OCI-LY1 (cell line): ENCODE measurements at regions not wholly inside any gene's neighbourhood (a gene's known extent, or its start where the extent isn't known, plus 50 kb on each side); places are given as distances from the start of the nearest gene placed in this dataset.

ENCODE experiments used
- EZH2 ChIP-seq: fragments of 200-600 bp; sonication (generic), shearing (Covaris generic); IDR thresholded peaks from 2 replicates; pipeline ENCODE4 v1.8.0; 2017; ENCODE audit warnings: borderline replicate concordance, mixed run types, mild to moderate bottlenecking, antibody characterized with exemption, low read length, moderate library complexity, mixed read lengths
- TF ChIP-seq, protein P1 (sequence below): fragments of 200-600 bp; sonication (generic), shearing (Covaris generic); IDR thresholded peaks from 2 replicates; pipeline ENCODE4 v1.5.1; 2017; ENCODE audit warnings: mild to moderate bottlenecking, antibody characterized with exemption, low read length, moderate library complexity, mixed read lengths

DNA sequence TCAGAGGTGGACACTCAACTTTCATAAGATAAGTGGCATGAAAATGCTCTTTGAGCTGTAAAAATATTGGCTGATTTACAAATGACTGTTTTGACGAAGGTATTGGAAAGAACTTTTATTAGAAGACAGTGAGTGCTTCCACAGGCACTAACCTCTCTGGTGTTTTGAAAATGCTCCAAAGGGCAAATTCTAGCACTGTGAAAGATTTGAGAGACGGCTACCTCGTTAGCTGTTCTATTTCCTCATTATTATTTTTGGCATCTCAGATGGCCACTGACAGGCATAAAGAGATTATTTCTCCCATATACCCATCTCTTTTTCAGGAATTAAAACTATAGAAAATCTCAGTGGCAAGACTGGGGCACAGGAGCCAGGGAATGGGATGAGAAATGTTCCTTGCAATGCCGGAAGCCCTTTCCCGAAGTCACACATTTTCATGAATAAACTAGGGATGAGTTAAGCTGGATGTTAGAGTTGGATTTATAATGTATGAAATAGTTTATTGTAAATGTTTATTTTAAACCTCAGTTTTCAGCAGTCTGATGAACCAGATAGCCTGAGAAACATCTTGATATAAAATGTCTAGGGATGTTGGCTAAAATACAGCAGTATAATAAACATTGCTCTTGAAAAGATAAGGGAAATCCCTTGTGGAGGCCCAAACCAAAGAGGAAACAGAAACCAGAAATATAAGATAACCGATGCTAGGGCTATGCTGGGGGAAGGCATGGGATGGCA is 175.7 kb downstream of the ASB1 start:
- TF ChIP-seq, protein P1, sequence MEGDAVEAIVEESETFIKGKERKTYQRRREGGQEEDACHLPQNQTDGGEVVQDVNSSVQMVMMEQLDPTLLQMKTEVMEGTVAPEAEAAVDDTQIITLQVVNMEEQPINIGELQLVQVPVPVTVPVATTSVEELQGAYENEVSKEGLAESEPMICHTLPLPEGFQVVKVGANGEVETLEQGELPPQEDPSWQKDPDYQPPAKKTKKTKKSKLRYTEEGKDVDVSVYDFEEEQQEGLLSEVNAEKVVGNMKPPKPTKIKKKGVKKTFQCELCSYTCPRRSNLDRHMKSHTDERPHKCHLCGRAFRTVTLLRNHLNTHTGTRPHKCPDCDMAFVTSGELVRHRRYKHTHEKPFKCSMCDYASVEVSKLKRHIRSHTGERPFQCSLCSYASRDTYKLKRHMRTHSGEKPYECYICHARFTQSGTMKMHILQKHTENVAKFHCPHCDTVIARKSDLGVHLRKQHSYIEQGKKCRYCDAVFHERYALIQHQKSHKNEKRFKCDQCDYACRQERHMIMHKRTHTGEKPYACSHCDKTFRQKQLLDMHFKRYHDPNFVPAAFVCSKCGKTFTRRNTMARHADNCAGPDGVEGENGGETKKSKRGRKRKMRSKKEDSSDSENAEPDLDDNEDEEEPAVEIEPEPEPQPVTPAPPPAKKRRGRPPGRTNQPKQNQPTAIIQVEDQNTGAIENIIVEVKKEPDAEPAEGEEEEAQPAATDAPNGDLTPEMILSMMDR: no peak
- TF ChIP-seq EZH2: no peak
